T-helper 1 cell treated with Interleukin-12 subunit alpha and Interleukin-12 subunit beta and Interleukin-4 antibody, amounts not matched to agents 30 μg/mL and 1 μg/mL, for 36 hours (primary cell): ENCODE measurements at regions not wholly inside any gene's neighbourhood (a gene's known extent, or its start where the extent isn't known, plus 50 kb on each side); places are given as distances from the start of the nearest gene placed in this dataset.

ENCODE experiments used
- H3K27ac Mint-ChIP-seq: one replicate; pipeline ENCODE4 v1.8.0; 2021; ENCODE audit warnings: mild to moderate bottlenecking, mixed read lengths
- H3K27me3 Mint-ChIP-seq: one replicate; pipeline ENCODE4 v1.8.0; 2021; ENCODE audit warnings: low read depth, mixed read lengths
- H3K36me3 Mint-ChIP-seq: one replicate; pipeline ENCODE4 v1.8.0; 2021; ENCODE audit warnings: low read depth, mixed read lengths
- H3K4me1 Mint-ChIP-seq: one replicate; pipeline ENCODE4 v1.8.0; 2021; ENCODE audit warnings: low read depth, mixed read lengths
- H3K4me3 Mint-ChIP-seq: one replicate; pipeline ENCODE4 v1.8.0; 2021; ENCODE audit warnings: mild to moderate bottlenecking, moderate library complexity, mixed read lengths
- H3K9me3 Mint-ChIP-seq: one replicate; pipeline ENCODE4 v1.8.0; 2021; ENCODE audit warnings: mixed read lengths

- H3K4me1 Mint-ChIP-seq, result peaks cover 7% of the 10 kb centered on the region
- H3K9me3 Mint-ChIP-seq, result no peaks in the 10 kb centered on the region
- H3K27me3 Mint-ChIP-seq, result no peaks in the 10 kb centered on the region
- no peaks in the 10 kb centered on the region for H3K36me3 Mint-ChIP-seq
- no peak overlapping the region for H3K27ac Mint-ChIP-seq
- H3K4me3 Mint-ChIP-seq, result no peak overlapping the region
Observed at GRCh38 chr6:79775222-79775621, 144.1 kb downstream of the SH3BGRL2 start.

GRCh38 chr6:79764747-79765146 is 133.6 kb downstream of the SH3BGRL2 start:
- peaks cover 2% of the 10 kb centered on the region for H3K4me1 Mint-ChIP-seq
- no peaks in the 10 kb centered on the region for H3K36me3 Mint-ChIP-seq
- H3K27me3 Mint-ChIP-seq, result peaks cover 10% of the 10 kb centered on the region
- no peak overlapping the region for H3K4me3 Mint-ChIP-seq
- peaks cover 8% of the 10 kb centered on the region for H3K9me3 Mint-ChIP-seq
- H3K27ac Mint-ChIP-seq, result no peak overlapping the region

- Mint-ChIP-seq H3K36me3 (no peaks in the 10 kb centered on the region), H3K27me3 (peaks cover 11% of the 10 kb centered on the region), H3K27ac (no peak overlapping the region), H3K4me3 (no peak overlapping the region), H3K4me1 (peaks cover 2% of the 10 kb centered on the region), H3K9me3 (peaks cover 4% of the 10 kb centered on the region)
Observed at GRCh38 chr6:79763301-79763700, 132.2 kb downstream of the SH3BGRL2 start.

- peaks cover 2% of the 10 kb centered on the region for H3K4me1 Mint-ChIP-seq
- H3K9me3 Mint-ChIP-seq, result no peaks in the 10 kb centered on the region
- H3K27ac Mint-ChIP-seq, result no peak overlapping the region
- H3K27me3 Mint-ChIP-seq, result peaks cover 10% of the 10 kb centered on the region
- no peak overlapping the region for H3K4me3 Mint-ChIP-seq
- no peaks in the 10 kb centered on the region for H3K36me3 Mint-ChIP-seq
Observed at GRCh38 chr6:79762370-79762769, 131.2 kb downstream of the SH3BGRL2 start.

- H3K9me3 Mint-ChIP-seq, result no peaks in the 10 kb centered on the region
- H3K27me3 Mint-ChIP-seq, result peaks cover 18% of the 10 kb centered on the region
- no peaks in the 10 kb centered on the region for H3K36me3 Mint-ChIP-seq
- no peak overlapping the region for H3K27ac Mint-ChIP-seq
- no peaks in the 10 kb centered on the region for H3K4me1 Mint-ChIP-seq
- H3K4me3 Mint-ChIP-seq, result no peak overlapping the region
Observed at GRCh38 chr6:79756496-79756895, 125.4 kb downstream of the SH3BGRL2 start.

- Mint-ChIP-seq H3K36me3 (no peaks in the 10 kb centered on the region), H3K4me1 (no peaks in the 10 kb centered on the region), H3K9me3 (no peaks in the 10 kb centered on the region), H3K4me3 (no peak overlapping the region), H3K27ac (no peak overlapping the region), H3K27me3 (peaks cover 18% of the 10 kb centered on the region)
Observed at GRCh38 chr6:79755967-79756366, 124.8 kb downstream of the SH3BGRL2 start.
